Ishikawa (cell line): ENCODE measurements at regions not wholly inside any gene's neighbourhood (a gene's known extent, or its start where the extent isn't known, plus 50 kb on each side); places are given as distances from the start of the nearest gene placed in this dataset.

ENCODE experiments used
- CEBPB ChIP-seq: IDR thresholded peaks from 2 replicates; pipeline ENCODE4 v1.6.1; 2012
- CREB1 ChIP-seq: IDR thresholded peaks from 2 replicates; pipeline ENCODE4 v1.6.1; 2012; ENCODE audit warnings: low read depth
- EGR1 ChIP-seq: IDR thresholded peaks from 2 replicates; pipeline ENCODE4 v1.6.1; 2012
- EP300 ChIP-seq: IDR thresholded peaks from 2 replicates; pipeline ENCODE4 v1.6.1; 2012; ENCODE audit warnings: borderline replicate concordance
- FOXM1 ChIP-seq: IDR thresholded peaks from 2 replicates; pipeline ENCODE4 v1.6.1; 2012; ENCODE audit warnings: low read depth, borderline replicate concordance
- NFIC ChIP-seq: IDR thresholded peaks from 2 replicates; pipeline ENCODE4 v1.6.1; 2012
- RAD21 ChIP-seq: IDR thresholded peaks from 2 replicates; pipeline ENCODE4 v1.6.1; 2012; ENCODE audit warnings: low read depth
- TAF1 ChIP-seq: IDR thresholded peaks from 2 replicates; pipeline ENCODE4 v1.6.1; 2012; ENCODE audit warnings: low read depth, mild to moderate bottlenecking
- TCF12 ChIP-seq: IDR thresholded peaks from 2 replicates; pipeline ENCODE4 v1.6.1; 2012; ENCODE audit warnings: low read depth
- TEAD4 ChIP-seq: IDR thresholded peaks from 2 replicates; pipeline ENCODE4 v1.6.1; 2012
- YY1 ChIP-seq: IDR thresholded peaks from 2 replicates; pipeline ENCODE4 v1.6.1; 2012; ENCODE audit warnings: low read depth
- ZBTB7A ChIP-seq: IDR thresholded peaks from 2 replicates; pipeline ENCODE4 v1.6.1; 2012; ENCODE audit warnings: low read depth
- TF ChIP-seq, protein P1 (sequence below): IDR thresholded peaks from 2 replicates; pipeline ENCODE4 v1.6.1; 2012
- TF ChIP-seq, protein P2 (sequence below): IDR thresholded peaks from 2 replicates; pipeline ENCODE4 v1.6.1; 2012
- TF ChIP-seq, protein P3 (sequence below): IDR thresholded peaks from 2 replicates; pipeline ENCODE4 v1.6.1; 2012; ENCODE audit warnings: low read depth, mild to moderate bottlenecking

DNA sequence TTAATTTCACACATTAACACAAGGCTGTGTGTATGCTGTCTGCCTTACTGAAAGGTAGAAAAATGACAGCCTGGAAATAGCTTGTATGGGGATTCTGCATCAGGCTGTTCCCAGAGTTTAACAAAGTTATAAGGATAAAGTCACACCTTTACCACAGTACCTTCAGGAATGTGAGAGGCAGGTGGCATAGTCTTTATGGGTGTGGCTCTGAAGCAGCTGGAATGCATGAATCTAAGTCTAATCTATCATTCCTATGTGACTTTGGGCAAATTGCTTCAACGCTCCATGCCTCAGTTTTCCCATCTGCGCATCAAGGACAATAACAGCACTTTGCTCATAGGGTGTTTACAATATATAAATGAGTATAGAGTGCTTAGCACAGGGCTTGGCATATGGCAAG, 84.2 kb upstream of the EGFL6 start:
- TF ChIP-seq EGR1, result no peak
- TF ChIP-seq TAF1, result no peak
- TF ChIP-seq ZBTB7A, result no peak
- TF ChIP-seq, protein P1, sequence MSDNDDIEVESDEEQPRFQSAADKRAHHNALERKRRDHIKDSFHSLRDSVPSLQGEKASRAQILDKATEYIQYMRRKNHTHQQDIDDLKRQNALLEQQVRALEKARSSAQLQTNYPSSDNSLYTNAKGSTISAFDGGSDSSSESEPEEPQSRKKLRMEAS, result peak; percentile 31; the same call in 1 of the 2 replicates
- no peak for TF ChIP-seq CEBPB
- peak; percentile 61; the same call in 1 of the 2 replicates for TF ChIP-seq EP300
- TF ChIP-seq CREB1, result no peak
- TF ChIP-seq, protein P2, sequence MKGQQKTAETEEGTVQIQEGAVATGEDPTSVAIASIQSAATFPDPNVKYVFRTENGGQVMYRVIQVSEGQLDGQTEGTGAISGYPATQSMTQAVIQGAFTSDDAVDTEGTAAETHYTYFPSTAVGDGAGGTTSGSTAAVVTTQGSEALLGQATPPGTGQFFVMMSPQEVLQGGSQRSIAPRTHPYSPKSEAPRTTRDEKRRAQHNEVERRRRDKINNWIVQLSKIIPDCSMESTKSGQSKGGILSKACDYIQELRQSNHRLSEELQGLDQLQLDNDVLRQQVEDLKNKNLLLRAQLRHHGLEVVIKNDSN, result no peak
- peak; percentile 30; the same call in 1 of the 2 replicates for TF ChIP-seq FOXM1
- no peak for TF ChIP-seq YY1
- TF ChIP-seq TCF12, result peak; percentile 62; the same call in 1 of the 2 replicates
- TF ChIP-seq NFIC, result no peak
- no peak for TF ChIP-seq RAD21
- peak; percentile 77 for TF ChIP-seq TEAD4
- TF ChIP-seq, protein P3, sequence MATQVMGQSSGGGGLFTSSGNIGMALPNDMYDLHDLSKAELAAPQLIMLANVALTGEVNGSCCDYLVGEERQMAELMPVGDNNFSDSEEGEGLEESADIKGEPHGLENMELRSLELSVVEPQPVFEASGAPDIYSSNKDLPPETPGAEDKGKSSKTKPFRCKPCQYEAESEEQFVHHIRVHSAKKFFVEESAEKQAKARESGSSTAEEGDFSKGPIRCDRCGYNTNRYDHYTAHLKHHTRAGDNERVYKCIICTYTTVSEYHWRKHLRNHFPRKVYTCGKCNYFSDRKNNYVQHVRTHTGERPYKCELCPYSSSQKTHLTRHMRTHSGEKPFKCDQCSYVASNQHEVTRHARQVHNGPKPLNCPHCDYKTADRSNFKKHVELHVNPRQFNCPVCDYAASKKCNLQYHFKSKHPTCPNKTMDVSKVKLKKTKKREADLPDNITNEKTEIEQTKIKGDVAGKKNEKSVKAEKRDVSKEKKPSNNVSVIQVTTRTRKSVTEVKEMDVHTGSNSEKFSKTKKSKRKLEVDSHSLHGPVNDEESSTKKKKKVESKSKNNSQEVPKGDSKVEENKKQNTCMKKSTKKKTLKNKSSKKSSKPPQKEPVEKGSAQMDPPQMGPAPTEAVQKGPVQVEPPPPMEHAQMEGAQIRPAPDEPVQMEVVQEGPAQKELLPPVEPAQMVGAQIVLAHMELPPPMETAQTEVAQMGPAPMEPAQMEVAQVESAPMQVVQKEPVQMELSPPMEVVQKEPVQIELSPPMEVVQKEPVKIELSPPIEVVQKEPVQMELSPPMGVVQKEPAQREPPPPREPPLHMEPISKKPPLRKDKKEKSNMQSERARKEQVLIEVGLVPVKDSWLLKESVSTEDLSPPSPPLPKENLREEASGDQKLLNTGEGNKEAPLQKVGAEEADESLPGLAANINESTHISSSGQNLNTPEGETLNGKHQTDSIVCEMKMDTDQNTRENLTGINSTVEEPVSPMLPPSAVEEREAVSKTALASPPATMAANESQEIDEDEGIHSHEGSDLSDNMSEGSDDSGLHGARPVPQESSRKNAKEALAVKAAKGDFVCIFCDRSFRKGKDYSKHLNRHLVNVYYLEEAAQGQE, result no peak

DNA sequence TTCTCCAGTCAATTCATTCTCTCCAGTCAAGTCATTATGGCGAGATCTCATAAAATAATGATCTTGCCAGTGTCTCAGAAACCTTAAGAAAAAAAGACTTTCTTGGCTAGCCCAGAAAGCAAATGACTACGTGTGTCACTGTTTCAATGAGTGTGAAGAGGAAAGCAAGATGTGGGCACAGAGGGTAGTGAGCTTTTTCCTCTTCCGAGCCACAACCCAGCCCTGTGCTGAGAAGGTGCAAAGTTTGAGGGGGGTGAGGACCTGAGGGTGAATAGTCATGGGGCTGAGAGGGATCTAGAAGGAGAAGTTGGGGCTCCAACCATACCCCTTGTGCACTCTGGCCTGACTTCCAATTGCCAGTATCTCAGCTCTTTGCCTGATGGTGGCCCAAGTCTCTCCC, 85.6 kb upstream of the EGFL6 start:
- TF ChIP-seq EGR1 (no peak), CREB1 (no peak), CEBPB (no peak), ZBTB7A (no peak), TEAD4 (no peak), TCF12 (no peak), YY1 (no peak), EP300 (no peak), RAD21 (no peak)
- TF ChIP-seq, protein P3, result no peak
- TF ChIP-seq, protein P2, result no peak

DNA sequence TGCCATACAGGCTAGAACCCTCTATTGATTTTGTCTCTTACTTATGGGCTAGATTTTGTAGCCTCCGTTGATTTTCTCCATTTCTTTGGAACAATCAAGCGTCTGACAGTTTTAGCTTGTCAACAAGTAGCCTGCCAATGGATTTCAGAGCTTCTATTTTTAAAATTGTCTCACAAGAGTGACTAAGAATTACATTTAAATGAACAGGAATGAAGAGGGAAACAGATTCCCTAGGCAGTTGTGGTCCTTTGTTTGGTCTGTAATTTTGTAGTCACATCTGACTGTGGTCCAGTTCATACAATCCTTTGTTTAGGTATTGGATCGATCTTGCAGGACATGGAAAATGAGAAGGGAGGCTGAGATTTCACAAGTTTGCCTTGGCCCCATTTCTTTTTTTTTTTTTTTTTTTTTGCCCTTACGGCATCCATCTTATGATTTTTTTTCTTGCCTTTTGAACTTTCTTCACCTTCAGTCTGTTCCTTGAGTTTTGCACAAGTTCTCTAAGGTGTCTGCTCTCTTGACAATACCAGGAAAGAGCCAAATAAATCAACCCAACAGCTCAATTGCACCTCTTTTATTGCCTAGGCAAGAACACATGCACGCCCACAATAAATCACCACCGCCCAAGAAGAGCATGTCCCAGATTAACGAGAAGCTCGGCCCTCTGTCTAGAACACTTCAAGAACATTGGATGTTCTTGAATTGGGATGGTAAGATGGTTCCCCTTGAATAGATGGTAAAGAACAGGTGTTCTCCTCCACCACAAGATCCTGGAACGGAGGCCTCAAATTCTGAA, 86.5 kb upstream of the EGFL6 start:
- TF ChIP-seq, protein P2, result no peak
- no peak for TF ChIP-seq RAD21
- TF ChIP-seq TAF1, result no peak
- TF ChIP-seq ZBTB7A, result no peak
- TF ChIP-seq EGR1, result no peak
- TF ChIP-seq YY1, result no peak
- no peak for TF ChIP-seq TEAD4
- no peak for TF ChIP-seq EP300
- no peak for TF ChIP-seq NFIC

DNA sequence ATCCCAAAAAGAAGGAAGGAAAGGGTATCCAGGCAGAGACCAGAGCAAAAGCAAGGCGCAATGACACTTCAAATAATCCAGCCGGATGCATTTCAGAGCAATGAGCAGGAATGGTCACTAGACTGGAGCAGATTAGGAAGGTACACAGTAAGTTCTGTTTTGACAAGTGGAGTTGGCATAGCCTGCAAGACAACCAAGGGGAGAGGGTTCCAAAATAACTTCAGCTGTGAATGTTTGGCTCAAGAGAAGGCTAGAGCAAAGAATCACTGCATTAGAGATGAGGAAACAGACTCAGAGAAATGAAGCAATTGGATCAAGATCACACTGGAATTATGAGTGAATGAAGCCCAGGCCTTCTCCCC, 90.0 kb upstream of the EGFL6 start:
- TF ChIP-seq TCF12 (no peak), NFIC (no peak), RAD21 (no peak), CEBPB (no peak), YY1 (no peak), CREB1 (no peak), TAF1 (no peak), TEAD4 (no peak)
- TF ChIP-seq, protein P1, result no peak
- TF ChIP-seq, protein P2, result no peak
